GM12892 (cell line): ENCODE measurements at regions not wholly inside any gene's neighbourhood (a gene's known extent, or its start where the extent isn't known, plus 50 kb on each side); places are given as distances from the start of the nearest gene placed in this dataset.

Experiments used
- POLR2A ChIP-seq: IDR thresholded peaks from 2 replicates; pipeline ENCODE4 v1.6.1; 2011; ENCODE audit warnings: low read depth, low read length, control low read depth
- POLR2AphosphoS5 ChIP-seq: IDR thresholded peaks from 2 replicates; pipeline ENCODE4 v1.6.1; 2011; ENCODE audit warnings: low read depth, low read length, control low read depth
- TAF1 ChIP-seq: IDR thresholded peaks from 2 replicates; pipeline ENCODE4 v1.6.1; 2011; ENCODE audit warnings: low read depth, mild to moderate bottlenecking, control low read depth, low read length, borderline replicate concordance

DNA sequence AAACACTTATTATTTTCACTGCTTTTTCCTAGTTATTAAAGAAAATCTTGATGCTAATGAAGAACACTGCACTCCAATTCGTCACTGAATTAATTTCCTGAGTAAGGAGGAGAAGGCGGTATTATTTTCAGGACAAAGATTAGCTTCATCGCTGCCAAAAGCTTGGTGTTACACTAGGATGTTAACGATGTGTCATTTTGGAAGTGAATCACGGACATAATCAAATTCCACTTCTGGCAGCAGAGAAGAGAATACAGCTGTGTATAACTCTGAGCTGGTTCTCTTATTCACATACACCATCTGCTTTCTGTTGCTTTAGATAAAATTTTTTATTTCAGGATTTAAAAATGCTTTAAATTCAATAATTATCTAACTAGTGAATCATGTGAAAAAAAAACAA lies 74.1 kb downstream of the SCG2 start:
- TF ChIP-seq POLR2A, result no peak
- TF ChIP-seq POLR2AphosphoS5, result no peak
- no peak for TF ChIP-seq TAF1
